ENCODE measurements at regions not wholly inside any gene's neighbourhood (a gene's known extent, or its start where the extent isn't known, plus 50 kb on each side); places are given as distances from the start of the nearest gene placed in this dataset.

DNA sequence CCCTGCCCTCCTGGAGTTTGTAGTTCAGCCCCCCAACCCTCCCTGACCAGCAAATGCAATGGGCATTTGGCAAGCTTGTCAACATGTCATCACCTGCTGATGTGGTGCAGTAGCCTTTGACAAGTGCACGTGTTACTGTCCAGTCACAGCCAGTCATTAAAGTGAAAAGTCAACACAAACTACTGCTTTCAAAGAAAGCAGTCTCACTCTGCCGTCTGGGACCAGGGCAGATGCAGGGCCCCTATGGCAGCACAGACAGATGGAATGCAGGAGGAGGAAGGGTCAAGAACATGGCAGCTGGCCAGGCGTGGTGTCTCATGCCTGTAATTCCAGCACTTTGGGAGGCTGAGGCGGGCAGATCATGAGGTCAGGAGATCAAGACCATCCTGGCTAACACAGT, 222.4 kb upstream of the OSR1 start (continued):
- TF ChIP-seq, protein P1, sequence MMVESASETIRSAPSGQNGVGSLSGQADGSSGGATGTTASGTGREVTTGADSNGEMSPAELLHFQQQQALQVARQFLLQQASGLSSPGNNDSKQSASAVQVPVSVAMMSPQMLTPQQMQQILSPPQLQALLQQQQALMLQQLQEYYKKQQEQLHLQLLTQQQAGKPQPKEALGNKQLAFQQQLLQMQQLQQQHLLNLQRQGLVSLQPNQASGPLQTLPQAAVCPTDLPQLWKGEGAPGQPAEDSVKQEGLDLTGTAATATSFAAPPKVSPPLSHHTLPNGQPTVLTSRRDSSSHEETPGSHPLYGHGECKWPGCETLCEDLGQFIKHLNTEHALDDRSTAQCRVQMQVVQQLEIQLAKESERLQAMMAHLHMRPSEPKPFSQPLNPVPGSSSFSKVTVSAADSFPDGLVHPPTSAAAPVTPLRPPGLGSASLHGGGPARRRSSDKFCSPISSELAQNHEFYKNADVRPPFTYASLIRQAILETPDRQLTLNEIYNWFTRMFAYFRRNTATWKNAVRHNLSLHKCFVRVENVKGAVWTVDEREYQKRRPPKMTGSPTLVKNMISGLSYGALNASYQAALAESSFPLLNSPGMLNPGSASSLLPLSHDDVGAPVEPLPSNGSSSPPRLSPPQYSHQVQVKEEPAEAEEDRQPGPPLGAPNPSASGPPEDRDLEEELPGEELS (CRISPR knock-in tag; IDR thresholded peaks at IDR 0.05), result 0 out of 2 replicates have a peak, but pooled peaks have one; percentile 14
- no peak for TF ChIP-seq ZNF264 (CRISPR knock-in tag; IDR thresholded peaks at IDR 0.05)
- no peak for TF ChIP-seq ZSCAN31 (CRISPR knock-in tag; IDR thresholded peaks at IDR 0.05; ENCODE audit: low read depth)
- peak; percentile 14; the same call in 1 of the 2 replicates for TF ChIP-seq TFAP4 (IDR thresholded peaks at IDR 0.05; ENCODE audit: borderline replicate concordance, low read depth)
- TF ChIP-seq PREB (CRISPR knock-in tag; IDR thresholded peaks at IDR 0.05), result no peak
- TF ChIP-seq ZNF121 (CRISPR knock-in tag; IDR thresholded peaks at IDR 0.05), result no peak
- no peak for TF ChIP-seq DMAP1 (CRISPR knock-in tag; IDR thresholded peaks at IDR 0.05)
- TF ChIP-seq NFIB (CRISPR knock-in tag; IDR thresholded peaks at IDR 0.05; ENCODE audit: borderline replicate concordance), result no peak
- no peak for TF ChIP-seq ZNF761 (CRISPR knock-in tag; conservative IDR thresholded peaks at IDR 0.05)
- TF ChIP-seq KLF6 (CRISPR knock-in tag; IDR thresholded peaks at IDR 0.05), result no peak
- no peak for TF ChIP-seq KDM4B (CRISPR knock-in tag; IDR thresholded peaks at IDR 0.05)
- TF ChIP-seq, protein P2, sequence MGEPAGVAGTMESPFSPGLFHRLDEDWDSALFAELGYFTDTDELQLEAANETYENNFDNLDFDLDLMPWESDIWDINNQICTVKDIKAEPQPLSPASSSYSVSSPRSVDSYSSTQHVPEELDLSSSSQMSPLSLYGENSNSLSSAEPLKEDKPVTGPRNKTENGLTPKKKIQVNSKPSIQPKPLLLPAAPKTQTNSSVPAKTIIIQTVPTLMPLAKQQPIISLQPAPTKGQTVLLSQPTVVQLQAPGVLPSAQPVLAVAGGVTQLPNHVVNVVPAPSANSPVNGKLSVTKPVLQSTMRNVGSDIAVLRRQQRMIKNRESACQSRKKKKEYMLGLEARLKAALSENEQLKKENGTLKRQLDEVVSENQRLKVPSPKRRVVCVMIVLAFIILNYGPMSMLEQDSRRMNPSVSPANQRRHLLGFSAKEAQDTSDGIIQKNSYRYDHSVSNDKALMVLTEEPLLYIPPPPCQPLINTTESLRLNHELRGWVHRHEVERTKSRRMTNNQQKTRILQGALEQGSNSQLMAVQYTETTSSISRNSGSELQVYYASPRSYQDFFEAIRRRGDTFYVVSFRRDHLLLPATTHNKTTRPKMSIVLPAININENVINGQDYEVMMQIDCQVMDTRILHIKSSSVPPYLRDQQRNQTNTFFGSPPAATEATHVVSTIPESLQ (CRISPR knock-in tag; conservative IDR thresholded peaks at IDR 0.05), result no peak
- no peak for TF ChIP-seq SNAI1 (CRISPR knock-in tag; IDR thresholded peaks at IDR 0.05; ENCODE audit: borderline replicate concordance)
- no peak for TF ChIP-seq SIN3B (IDR thresholded peaks at IDR 0.05; ENCODE audit: low read length)
- no peak for TF ChIP-seq SRSF1 (optimal IDR thresholded peaks at IDR 0.05; ENCODE audit: low read depth, low read length)
- no peak for TF ChIP-seq ZBTB8A (CRISPR knock-in tag; IDR thresholded peaks at IDR 0.05; ENCODE audit: borderline replicate concordance, low read depth)
- no peak for TF ChIP-seq REST (IDR thresholded peaks at IDR 0.05; ENCODE audit: borderline replicate concordance in 1 of 2, low read depth in 1 of 2, low read length in 2 of 2)
- no peak for TF ChIP-seq ZNF230 (CRISPR knock-in tag; IDR thresholded peaks at IDR 0.05)
- peak; percentile 76 for TF ChIP-seq FOSL2 (CRISPR knock-in tag; IDR thresholded peaks at IDR 0.05)
- no peak for TF ChIP-seq ARID2 (CRISPR knock-in tag; IDR thresholded peaks at IDR 0.05; ENCODE audit: borderline replicate concordance)
- no peak for TF ChIP-seq MEIS2 (CRISPR knock-in tag; IDR thresholded peaks at IDR 0.05)

Measured in HepG2 (cell line).